Duodenal mucosa (tissue), 2 donors: ENCODE measurements at regions not wholly inside any gene's neighbourhood (a gene's known extent, or its start where the extent isn't known, plus 50 kb on each side); places are given as distances from the start of the nearest gene placed in this dataset.
"Not testable (repeated sequence)": the region's sequence is repeated elsewhere in the genome, so short reads cannot be mapped to it uniquely, and the experiment has no call there.

Experiments used
- H3K27ac ChIP-seq: one replicate; pipeline ENCODE4 v1.7.0; 2013; ENCODE audit warnings: low read depth, low read length
- H3K27me3 ChIP-seq, 2 donors: one replicate each; pipeline ENCODE4 v1.7.0; 2013; ENCODE audit warnings: low read length in 2 of 2, control low read depth in 1 of 2; ENCODE audit not compliant: insufficient read depth in 2 of 2, control insufficient read depth in 1 of 2
- H3K36me3 ChIP-seq, 2 donors: one replicate each; pipeline ENCODE4 v1.7.0; 2013; ENCODE audit warnings: low read length in 2 of 2, control low read depth in 1 of 2; ENCODE audit not compliant: insufficient read depth in 2 of 2, control insufficient read depth in 1 of 2
- H3K4me1 ChIP-seq, 2 donors: one replicate each; pipeline ENCODE4 v1.7.0; 2013; ENCODE audit warnings: low read length in 2 of 2, control low read depth in 1 of 2; ENCODE audit not compliant: insufficient read depth in 2 of 2, control insufficient read depth in 1 of 2
- H3K4me3 ChIP-seq, 2 donors: one replicate each; pipeline ENCODE4 v1.7.0; 2013; ENCODE audit warnings: low read length in 2 of 2, low read depth in 1 of 2
- H3K9ac ChIP-seq, 2 donors: one replicate each; pipeline ENCODE4 v1.7.0; 2013; ENCODE audit warnings: low read length in 2 of 2, low read depth in 1 of 2
- H3K9me3 ChIP-seq, 2 donors: one replicate each; pipeline ENCODE4 v1.7.0; 2013; ENCODE audit warnings: low read length in 2 of 2, control low read depth in 1 of 2; ENCODE audit not compliant: control insufficient read depth in 1 of 2

DNA sequence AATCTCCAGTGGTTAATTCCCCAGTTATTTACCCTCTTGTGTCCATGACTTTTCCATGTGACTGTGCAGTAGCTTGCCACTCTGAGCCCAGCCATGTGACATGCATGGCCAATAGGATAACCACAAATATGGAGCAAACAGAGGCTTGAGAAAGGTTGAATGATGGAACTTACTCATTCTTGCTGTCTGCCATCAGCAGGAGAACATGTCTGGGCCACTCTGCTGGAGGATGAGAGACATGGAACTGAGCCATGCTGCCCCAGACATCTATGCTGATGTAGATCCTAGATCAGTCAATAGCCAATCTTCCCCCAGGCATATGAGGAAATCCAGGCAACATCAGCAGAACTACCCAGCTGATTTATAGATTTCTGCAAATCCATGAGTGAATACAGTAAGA lies 992.3 kb upstream of the FANCL start:
- Histone ChIP-seq H3K9ac (no peak overlapping the region), H3K36me3 (no peaks in the 10 kb centered on the region), H3K27me3 (no peaks in the 10 kb centered on the region)

DNA sequence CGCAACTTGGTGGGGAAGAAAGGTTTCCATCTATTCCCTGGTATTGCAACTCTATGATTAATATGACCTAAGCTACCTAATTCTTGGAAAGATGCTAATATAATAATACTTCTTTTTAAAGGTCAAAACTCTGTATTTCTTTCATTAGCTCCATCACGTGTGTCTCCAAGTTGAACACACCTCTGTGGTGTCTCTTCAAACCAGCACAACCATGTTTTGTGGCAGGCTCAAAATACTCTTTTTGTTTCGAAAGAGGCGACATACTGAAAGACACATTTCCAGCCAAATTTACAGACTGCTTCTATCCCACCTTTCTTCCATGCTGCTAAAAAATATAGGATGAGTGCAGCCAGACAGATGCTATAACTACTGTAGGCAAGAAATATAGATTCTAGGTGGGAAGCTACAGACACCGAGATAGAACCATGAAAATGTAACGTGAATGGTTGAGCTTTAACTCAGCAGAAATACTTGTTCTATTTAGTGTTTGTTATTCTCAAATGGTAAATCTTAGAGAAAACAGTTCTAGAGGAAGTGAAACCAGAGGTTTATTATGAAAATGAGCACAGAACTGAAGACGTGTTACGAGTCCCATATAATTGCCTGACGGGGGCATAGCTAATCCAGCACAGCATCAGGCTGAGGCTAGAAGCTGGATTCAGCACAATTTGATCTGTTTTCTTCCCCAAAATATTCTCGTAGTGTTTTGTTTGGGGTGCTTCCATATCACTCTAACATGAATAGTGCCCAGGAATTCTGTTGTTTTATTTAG lies 991.5 kb upstream of the FANCL start:
- Histone ChIP-seq H3K27me3 (no peaks in the 10 kb centered on the region), H3K9me3 (no peaks in the 10 kb centered on the region), H3K36me3 (no peaks in the 10 kb centered on the region), H3K27ac (no peak overlapping the region), H3K4me1 (no peaks in the 10 kb centered on the region), H3K9ac (no peak overlapping the region), H3K4me3 (no peak overlapping the region)

More for the DNA sequence above, 992.3 kb upstream of the FANCL start:
- H3K4me3 ChIP-seq = no peak overlapping the region
- H3K4me1 ChIP-seq = no peaks in the 10 kb centered on the region
- no peak overlapping the region for H3K27ac ChIP-seq
- no peaks in the 10 kb centered on the region for H3K9me3 ChIP-seq

DNA sequence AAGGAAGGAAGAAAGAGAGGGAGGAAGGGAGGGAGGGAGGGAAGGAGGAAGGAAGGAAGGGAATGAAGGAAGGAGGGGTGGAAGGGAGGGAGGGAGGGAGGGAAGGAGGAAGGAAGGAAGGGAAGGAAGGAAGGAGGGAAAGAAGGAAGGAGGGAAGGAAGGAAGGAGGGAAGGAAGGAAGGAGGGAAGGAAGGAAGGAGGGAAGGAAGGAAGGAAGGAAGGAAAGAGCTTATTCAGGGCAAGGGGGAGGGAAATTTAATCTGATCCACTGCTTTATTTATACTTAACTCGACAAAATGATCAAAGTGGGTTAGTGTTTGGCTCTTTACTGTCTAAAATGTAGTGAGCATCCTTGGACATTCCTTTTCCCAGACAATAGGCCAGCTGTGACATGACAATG lies 985.2 kb upstream of the FANCL start:
- H3K9ac ChIP-seq, H3K27ac ChIP-seq, H3K4me3 ChIP-seq, H3K9me3 ChIP-seq, H3K4me1 ChIP-seq, H3K27me3 ChIP-seq, H3K36me3 ChIP-seq: not testable (repeated sequence)

DNA sequence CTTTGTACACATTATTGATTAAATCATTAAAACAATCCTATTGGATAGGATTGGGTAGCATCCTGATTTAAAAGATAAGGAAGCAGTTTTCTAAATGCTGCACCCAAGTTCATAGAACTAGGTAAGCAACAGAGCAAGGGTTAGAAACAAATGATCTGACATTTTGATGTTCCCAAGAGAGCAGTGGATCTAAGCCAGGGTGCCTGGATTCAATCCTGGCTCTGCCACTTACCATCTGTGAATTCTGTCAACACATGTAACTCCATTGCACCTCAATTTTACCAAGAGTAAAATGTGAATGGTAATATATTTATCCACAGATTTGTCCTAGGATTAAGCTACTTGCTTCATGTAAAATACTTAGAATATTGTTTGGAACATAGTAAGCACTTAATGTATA lies 982.6 kb upstream of the FANCL start:
- no peaks in the 10 kb centered on the region for H3K36me3 ChIP-seq
- H3K9ac ChIP-seq = no peak overlapping the region
- no peak overlapping the region for H3K4me3 ChIP-seq
- H3K27me3 ChIP-seq = no peaks in the 10 kb centered on the region
- H3K4me1 ChIP-seq = no peaks in the 10 kb centered on the region
- no peaks in the 10 kb centered on the region for H3K9me3 ChIP-seq
- H3K27ac ChIP-seq = no peak overlapping the region

DNA sequence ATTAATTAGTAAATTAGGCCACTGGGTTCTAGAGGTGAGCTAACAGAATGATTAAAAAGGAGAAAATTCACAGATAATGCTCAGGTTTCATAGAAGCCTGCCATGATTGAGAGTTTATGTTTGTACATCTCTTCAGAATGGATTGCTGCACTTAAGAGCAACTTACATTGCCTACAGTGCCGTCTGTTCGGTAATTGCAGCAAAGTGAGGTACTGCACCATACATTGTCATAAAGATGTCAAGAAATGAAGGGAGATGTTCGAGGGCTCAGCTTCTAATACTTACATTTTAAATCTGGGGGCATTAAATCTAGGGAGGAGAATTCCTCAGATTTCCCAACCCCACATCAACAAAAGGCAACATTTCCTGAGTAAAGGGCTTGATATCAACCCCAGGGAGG lies 976.2 kb upstream of the FANCL start:
- Histone ChIP-seq H3K36me3 (no peaks in the 10 kb centered on the region), H3K9ac (no peak overlapping the region), H3K27ac (no peak overlapping the region)

DNA sequence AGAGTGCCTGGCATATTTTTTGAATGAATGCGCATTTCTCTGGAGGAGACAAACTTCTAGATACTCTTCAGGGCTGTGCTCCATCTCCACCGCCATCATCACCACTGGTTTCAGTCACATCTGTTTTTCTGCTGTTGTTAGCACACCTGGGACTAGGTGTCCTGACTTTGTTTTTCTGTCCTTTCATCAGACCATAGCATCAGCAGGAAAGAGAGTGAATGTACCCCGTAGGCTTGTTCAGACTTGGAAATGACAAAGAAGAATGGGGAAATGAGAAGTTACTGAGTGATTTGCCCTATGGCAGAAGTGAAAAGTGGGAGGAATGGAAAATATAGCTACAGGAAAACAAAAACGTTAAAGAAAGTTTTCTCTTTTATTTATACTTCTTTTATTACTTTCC lies 965.2 kb upstream of the FANCL start:
- H3K4me3 ChIP-seq = no peak overlapping the region
- no peaks in the 10 kb centered on the region for H3K36me3 ChIP-seq
- H3K9ac ChIP-seq = no peak overlapping the region
- H3K4me1 ChIP-seq = no peaks in the 10 kb centered on the region
- no peak overlapping the region for H3K27ac ChIP-seq
- no peaks in the 10 kb centered on the region for H3K27me3 ChIP-seq
- no peaks in the 10 kb centered on the region for H3K9me3 ChIP-seq

More for the DNA sequence above, 976.2 kb upstream of the FANCL start:
- H3K9me3 ChIP-seq = no peaks in the 10 kb centered on the region
- no peaks in the 10 kb centered on the region for H3K4me1 ChIP-seq
- H3K4me3 ChIP-seq = no peak overlapping the region
- H3K27me3 ChIP-seq = no peaks in the 10 kb centered on the region

DNA sequence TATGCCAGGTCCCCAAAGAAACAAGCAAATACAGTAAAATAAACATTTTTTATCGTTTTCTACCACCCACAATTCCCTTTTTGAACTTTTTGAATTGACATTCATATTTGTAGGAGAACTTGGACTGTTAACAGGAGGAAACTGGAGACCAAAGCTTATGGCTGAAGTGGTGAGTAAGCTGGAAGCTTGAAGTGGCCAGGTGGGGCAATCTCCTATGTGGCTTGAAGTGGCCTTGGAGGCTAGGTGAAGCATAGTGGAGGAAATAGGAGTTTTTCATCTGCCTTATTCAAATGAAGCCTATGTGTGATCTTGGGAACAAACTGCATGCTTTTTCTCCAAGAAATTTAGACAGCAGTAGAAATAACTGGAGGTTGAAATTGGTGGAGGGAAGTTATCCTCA lies 962.9 kb upstream of the FANCL start:
- H3K4me3 ChIP-seq = no peak overlapping the region
- no peak overlapping the region for H3K27ac ChIP-seq
- H3K9me3 ChIP-seq = no peaks in the 10 kb centered on the region
- no peaks in the 10 kb centered on the region for H3K36me3 ChIP-seq
- H3K4me1 ChIP-seq = no peaks in the 10 kb centered on the region
- H3K27me3 ChIP-seq = no peaks in the 10 kb centered on the region
- no peak overlapping the region for H3K9ac ChIP-seq

DNA sequence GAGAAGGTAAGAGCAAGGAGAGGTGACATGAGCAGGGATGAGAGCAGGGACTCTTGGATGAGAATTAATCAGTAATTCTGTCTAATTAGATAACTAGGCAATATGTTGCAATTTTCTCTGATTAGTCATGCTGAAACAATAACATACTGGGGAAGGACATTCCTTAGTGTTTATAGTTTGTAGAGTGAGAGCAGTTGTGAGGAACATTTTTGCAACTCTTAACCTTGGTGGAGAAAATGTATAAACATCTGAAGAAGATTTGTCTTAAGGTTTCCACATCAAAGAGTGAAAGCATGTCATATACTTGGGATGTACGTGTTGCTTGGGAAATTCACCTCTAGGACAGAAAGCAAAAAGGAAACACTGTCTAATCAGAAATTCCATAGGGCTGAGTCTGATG lies 955.4 kb upstream of the FANCL start:
- Histone ChIP-seq H3K4me1 (no peaks in the 10 kb centered on the region), H3K9me3 (no peaks in the 10 kb centered on the region), H3K36me3 (no peaks in the 10 kb centered on the region), H3K9ac (no peak overlapping the region), H3K27me3 (no peaks in the 10 kb centered on the region), H3K27ac (no peak overlapping the region), H3K4me3 (no peak overlapping the region)

DNA sequence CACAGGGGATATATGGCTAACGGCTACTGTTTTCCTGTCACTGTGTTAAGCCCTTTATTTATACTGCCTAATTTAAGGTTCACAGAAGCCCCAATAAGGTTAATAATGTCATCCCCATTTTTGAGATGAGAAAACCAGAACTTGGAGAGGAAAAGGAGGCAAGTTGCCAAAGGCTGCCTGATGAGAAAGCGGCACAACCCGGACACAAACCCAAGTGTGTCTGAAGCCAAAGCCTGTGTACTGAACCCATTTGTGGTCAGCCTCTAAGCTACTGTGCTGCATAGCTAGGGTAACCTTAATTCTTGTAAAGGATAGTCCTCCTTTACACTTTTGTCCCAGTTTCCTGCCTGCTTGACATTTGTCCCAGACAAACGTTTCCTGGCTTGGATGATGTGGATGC lies 954.7 kb upstream of the FANCL start:
- H3K4me1 ChIP-seq = no peaks in the 10 kb centered on the region
- H3K27me3 ChIP-seq = no peaks in the 10 kb centered on the region
- no peak overlapping the region for H3K4me3 ChIP-seq

DNA sequence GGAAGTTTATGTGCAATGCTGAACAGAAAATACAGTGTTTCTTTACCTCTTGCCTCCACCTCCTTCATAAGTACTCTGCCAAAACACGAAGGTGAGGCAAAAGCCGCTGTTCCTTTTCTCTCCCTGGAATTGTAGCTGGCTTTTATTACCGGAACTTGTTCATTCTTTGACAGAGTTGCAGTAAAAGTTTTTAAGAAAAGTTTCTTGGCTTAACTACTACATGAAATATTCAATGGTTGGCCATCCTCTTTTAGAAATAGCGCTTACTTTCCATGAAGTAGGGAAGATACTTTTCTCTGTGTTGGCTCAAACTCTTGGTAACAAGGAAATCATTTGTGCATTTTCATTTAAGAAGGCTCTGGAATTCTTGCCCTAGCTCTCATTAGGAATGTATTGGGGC lies 950.7 kb upstream of the FANCL start:
- Histone ChIP-seq H3K9me3 (no peaks in the 10 kb centered on the region), H3K36me3 (no peaks in the 10 kb centered on the region), H3K4me1 (no peaks in the 10 kb centered on the region), H3K4me3 (no peak overlapping the region), H3K27ac (no peak overlapping the region), H3K9ac (no peak overlapping the region), H3K27me3 (no peaks in the 10 kb centered on the region)

More for the DNA sequence above, 954.7 kb upstream of the FANCL start:
- Histone ChIP-seq H3K9me3 (no peaks in the 10 kb centered on the region), H3K27ac (no peak overlapping the region), H3K36me3 (no peaks in the 10 kb centered on the region), H3K9ac (no peak overlapping the region)

DNA sequence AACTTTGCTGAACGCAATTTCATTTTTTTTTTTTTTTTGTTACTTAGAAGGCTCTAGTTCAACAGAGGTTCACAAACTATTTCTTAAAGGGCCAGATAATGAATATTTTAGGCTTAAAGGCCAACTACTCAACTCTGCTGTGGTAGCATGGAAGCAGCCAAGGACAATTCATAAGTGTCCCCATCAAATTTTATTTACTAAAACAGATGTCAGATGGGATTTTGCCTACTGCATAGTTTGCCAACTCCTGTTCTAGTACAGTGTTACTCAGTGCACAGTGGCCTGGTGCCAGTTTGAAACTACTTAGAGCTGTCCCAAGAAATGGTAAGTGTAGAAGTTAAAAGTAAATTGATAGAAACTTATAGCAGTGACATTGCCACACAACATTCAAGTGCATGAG lies 949.4 kb upstream of the FANCL start:
- no peak overlapping the region for H3K9ac ChIP-seq
- H3K4me3 ChIP-seq = no peak overlapping the region
- H3K36me3 ChIP-seq = no peaks in the 10 kb centered on the region
- H3K4me1 ChIP-seq = no peaks in the 10 kb centered on the region
- H3K9me3 ChIP-seq = no peaks in the 10 kb centered on the region
- no peaks in the 10 kb centered on the region for H3K27me3 ChIP-seq
- no peak overlapping the region for H3K27ac ChIP-seq
